Ovary (tissue), 3 donors: ENCODE measurements at regions not wholly inside any gene's neighbourhood (a gene's known extent, or its start where the extent isn't known, plus 50 kb on each side); places are given as distances from the start of the nearest gene placed in this dataset.

Source experiments
- POLR2A ChIP-seq: fragments of 450-650 bp; IDR thresholded peaks from one replicate; pipeline ENCODE4 v1.6.1; 2017; ENCODE audit warnings: antibody characterized with exemption, mild to moderate bottlenecking, moderate library complexity
- TF ChIP-seq, protein P1 (sequence below), 3 donors: fragments of 450-650 bp in 2 of 3; fragments of 200-600 bp in 1 of 3; IDR thresholded peaks; one replicate each; pipeline versions ENCODE4 v1.5.1 to v1.8.0; 2016 to 2022; ENCODE audit warnings: antibody characterized with exemption in 3 of 3, mild to moderate bottlenecking in 1 of 3
- donor health status: DM: no; HTN: no; CAD: no.

GRCh38 chr15:95075792-95076677 lies 844.7 kb downstream of the MCTP2 start:
- TF ChIP-seq POLR2A = no peak
- TF ChIP-seq, protein P1, sequence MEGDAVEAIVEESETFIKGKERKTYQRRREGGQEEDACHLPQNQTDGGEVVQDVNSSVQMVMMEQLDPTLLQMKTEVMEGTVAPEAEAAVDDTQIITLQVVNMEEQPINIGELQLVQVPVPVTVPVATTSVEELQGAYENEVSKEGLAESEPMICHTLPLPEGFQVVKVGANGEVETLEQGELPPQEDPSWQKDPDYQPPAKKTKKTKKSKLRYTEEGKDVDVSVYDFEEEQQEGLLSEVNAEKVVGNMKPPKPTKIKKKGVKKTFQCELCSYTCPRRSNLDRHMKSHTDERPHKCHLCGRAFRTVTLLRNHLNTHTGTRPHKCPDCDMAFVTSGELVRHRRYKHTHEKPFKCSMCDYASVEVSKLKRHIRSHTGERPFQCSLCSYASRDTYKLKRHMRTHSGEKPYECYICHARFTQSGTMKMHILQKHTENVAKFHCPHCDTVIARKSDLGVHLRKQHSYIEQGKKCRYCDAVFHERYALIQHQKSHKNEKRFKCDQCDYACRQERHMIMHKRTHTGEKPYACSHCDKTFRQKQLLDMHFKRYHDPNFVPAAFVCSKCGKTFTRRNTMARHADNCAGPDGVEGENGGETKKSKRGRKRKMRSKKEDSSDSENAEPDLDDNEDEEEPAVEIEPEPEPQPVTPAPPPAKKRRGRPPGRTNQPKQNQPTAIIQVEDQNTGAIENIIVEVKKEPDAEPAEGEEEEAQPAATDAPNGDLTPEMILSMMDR (IDR thresholded peaks at IDR 0.05) = no peak
